ENCODE measurements at regions not wholly inside any gene's neighbourhood (a gene's known extent, or its start where the extent isn't known, plus 50 kb on each side); places are given as distances from the start of the nearest gene placed in this dataset.

- TF ChIP-seq POLR2A (IDR thresholded peaks at IDR 0.05; ENCODE audit: low read depth, low read length) (no peak), FOS (IDR thresholded peaks at IDR 0.05; ENCODE audit: low read depth, low read length) (no peak), CTCF (conservative IDR thresholded peaks at IDR 0.05; ENCODE audit: low read depth, low read length) (no peak), RAD21 (IDR thresholded peaks at IDR 0.05; ENCODE audit: low read length) (no peak), SMC3 (IDR thresholded peaks at IDR 0.05; ENCODE audit: low read depth, low read length) (no peak), MXI1 (IDR thresholded peaks at IDR 0.05; ENCODE audit: borderline replicate concordance, low read depth, low read length) (no peak), NFE2L2 (IDR thresholded peaks at IDR 0.05; ENCODE audit: low read depth, low read length) (no peak), USF2 (IDR thresholded peaks at IDR 0.05; ENCODE audit: low read depth, low read length) (no peak), RCOR1 (IDR thresholded peaks at IDR 0.05; ENCODE audit: insufficient replicate concordance, low read length) (no peak)
Measured at GRCh38 chr20:59382907-59383306, 82.5 kb downstream of the EDN3 start.
